ENCODE measurements at regions not wholly inside any gene's neighbourhood (a gene's known extent, or its start where the extent isn't known, plus 50 kb on each side); places are given as distances from the start of the nearest gene placed in this dataset.

GRCh38 chr6:47149554-47149953 lies 107.4 kb upstream of the ADGRF1 start:
- DNase-seq (ENCODE audit: low spot score), result no peak

- no peak for DNase-seq (ENCODE audit: low spot score)
Observed at GRCh38 chr6:47149066-47149465, 106.9 kb upstream of the ADGRF1 start.

- DNase-seq (ENCODE audit: low spot score), result no peak
Observed at GRCh38 chr6:47147836-47148344, 105.8 kb upstream of the ADGRF1 start.

DNA sequence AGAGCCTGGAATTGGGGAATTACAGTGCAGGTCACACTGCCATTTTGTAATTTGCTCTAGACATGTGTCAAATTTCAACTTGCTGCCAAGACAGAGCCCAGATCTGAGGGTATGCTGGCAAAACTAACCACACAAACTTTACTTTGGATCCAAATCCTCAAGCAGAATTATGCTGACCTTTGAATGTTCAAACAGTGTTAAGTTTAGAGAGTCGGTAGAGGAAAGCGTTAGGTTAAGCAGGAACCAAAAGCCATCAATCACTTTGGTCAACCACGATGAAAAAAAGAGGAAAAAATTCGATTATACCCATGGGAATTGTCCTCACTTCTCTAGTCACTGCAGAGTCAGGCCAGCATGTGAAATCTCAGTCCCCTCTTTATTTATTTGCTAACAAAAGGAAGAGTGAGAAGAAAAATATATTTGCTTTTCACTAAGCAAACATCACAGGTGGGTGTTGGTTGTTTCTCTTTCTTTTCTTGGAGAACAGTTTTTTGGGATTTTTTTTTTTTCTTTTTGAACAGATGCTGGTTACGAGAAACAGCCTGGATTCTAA lies 105.1 kb upstream of the ADGRF1 start:
- DNase-seq (ENCODE audit: low spot score), result no peak

GRCh38 chr6:47146431-47147174 lies 104.5 kb upstream of the ADGRF1 start:
- DNase-seq (ENCODE audit: low spot score), result no peak

- no peak for DNase-seq (ENCODE audit: low spot score)
Observed at GRCh38 chr6:47145212-47145611, 103.1 kb upstream of the ADGRF1 start.

- no peak for DNase-seq (ENCODE audit: low spot score)
Observed at GRCh38 chr6:47144306-47144705, 102.2 kb upstream of the ADGRF1 start.

DNA sequence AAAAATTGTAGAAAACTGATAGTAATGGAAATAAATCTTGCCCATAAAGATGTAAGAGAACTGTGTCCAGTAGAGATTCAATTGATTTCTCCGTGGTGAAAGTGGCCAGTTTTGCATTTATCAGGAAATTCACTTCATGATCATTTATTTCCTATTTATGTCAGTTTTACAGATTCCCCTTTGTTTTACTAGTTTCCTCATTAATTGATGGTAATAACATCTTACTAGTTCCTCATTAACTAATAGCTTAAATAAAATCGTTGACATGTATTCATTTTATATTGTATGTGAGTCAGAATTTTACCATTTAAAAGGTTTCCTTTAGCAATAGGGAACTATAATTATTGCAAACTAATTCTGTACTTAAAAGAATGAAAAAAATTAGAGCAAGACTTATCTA lies 99.8 kb upstream of the ADGRF1 start:
- no peak for DNase-seq (ENCODE audit: low spot score)

GRCh38 chr6:47141171-47141570 lies 99.0 kb upstream of the ADGRF1 start:
- DNase-seq (ENCODE audit: low spot score), result no peak

DNA sequence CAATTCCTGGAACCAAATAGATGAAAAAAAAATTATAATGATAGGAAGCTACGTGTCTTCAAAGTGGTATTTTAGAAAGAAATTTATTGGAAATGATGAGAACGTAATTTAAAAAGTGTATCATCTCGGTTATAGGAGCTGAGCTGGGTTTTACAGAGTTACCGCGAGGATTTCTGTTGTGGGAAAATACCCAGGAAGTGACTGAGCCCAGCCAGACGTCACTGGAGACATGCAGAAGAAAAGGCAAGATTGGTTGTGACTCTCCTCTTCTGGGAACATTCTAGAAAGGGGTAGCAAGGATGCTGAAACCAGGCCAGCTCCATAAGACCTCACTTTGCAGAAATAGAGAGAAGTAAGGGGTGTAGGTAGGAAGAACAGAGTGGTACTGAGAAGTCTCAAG lies 95.9 kb upstream of the ADGRF1 start:
- no peak for DNase-seq (ENCODE audit: low spot score)

GRCh38 chr6:47137073-47137472 lies 94.9 kb upstream of the ADGRF1 start:
- no peak for DNase-seq (ENCODE audit: low spot score)

DNA sequence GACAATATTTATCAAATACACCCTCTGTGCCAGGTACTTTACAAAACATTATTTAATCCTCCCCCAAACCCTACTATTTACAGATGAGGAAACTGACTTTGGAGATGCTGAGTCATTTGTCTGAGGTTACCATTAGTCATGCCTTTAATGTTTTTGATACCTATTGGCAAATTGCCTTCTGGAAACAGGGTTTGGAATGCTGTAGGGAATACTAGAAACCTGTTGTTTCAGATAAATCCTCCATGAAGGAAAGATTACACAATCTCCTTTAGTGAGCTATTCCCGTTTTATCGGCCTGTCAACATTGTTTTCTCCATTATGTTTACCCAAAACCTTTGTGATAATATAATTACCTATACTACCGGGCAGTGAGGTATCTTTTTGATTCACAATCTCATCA lies 93.6 kb upstream of the ADGRF1 start:
- DNase-seq (ENCODE audit: low spot score), result no peak

GRCh38 chr6:47134476-47135189 lies 92.5 kb upstream of the ADGRF1 start:
- DNase-seq (ENCODE audit: low spot score), result no peak

DNA sequence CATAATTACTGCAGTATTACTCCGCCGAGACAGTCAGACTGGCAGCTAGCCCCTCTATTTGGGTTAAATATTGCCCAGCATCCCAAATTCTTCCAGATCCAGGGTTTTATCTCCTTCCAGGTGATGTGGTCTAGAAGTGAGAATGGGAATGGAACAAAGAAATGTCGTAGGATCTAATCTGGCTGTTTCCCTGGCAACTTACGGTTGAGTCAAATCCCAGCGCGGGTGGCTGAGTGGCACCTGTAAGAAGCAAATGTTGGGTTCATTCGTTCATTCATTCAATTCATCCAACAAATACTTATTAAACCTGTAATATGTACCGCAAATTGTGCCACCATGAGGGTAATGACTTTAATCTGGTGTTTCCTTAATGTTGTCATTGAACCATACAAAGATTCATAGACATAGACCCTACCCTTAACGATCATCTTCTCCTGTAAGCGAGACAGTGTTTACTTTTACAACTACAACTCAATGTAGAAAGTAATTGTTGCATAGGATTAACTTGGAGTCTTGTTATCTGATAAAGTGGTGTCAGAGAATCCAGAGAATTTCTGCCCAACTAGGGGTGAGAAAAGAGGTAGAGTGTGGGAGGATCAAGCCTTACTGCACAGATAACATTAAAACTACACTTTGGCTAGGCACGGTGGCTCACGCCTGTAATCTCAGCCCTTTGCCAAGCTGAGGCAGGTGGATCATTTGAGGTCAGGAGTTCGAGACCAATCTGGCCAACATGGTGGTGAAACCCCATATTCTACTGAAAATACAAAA lies 91.3 kb upstream of the ADGRF1 start:
- no peak for DNase-seq (ENCODE audit: low spot score)

DNA sequence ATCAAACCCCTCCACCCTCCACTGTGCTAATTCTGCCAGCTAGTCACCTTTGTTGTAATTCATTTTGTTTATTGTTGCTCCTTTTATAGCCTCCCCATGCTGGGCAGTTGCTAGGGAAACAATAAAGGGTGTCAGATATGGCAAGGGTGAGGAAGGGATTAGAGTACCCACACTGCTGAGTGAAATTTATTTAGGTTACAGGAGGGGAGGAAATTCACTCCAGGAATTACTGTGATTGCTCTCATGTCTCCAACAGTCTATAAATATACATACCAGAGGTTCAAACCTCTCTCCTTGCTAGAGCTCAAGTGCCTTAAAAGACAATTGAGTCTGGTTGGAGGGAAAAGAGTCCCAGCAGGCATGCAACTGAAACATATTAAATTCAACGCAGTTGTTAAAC lies 90.6 kb upstream of the ADGRF1 start:
- no peak for DNase-seq (ENCODE audit: low spot score)

GRCh38 chr6:47131773-47132172 lies 89.6 kb upstream of the ADGRF1 start:
- DNase-seq (ENCODE audit: low spot score), result no peak

DNA sequence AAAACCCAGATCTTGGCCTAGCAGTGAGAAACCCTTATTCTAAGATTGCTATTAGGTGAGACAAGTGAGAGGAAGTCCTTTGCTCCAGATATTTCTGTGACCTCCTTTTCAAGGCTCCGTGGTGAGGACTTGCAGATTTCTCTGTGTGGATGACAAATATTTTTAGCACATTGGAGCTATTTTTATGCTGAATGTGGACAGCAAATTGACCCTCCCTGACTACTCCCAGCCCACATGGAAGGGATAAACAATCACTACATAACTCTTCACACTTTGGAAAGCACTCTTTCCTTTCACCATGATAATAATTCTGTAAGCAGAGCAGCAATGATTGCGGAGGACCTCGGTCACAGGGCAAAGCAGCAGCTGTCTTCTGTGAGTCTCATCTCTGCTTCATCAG lies 88.0 kb upstream of the ADGRF1 start:
- no peak for DNase-seq (ENCODE audit: low spot score)

DNA sequence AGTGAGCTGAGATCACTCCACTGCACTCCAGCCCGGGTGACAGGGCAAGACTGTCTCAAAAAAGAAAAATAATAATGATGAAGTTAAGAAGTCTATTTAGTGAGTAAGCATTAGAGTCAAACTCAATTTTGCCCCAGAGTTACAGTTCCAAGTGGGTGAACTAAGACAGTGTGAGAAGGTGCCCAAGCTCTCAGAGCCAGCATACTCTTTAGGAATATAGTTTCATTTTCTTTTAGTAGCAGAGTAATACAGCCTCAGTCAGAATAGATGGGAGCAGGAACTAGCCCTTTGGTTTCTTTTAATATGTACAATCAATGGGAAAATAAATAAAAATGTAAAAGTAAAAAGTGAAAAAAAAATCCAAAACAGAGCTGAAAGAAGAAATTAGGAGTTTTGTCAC lies 87.0 kb upstream of the ADGRF1 start:
- no peak for DNase-seq (ENCODE audit: low spot score)

DNA sequence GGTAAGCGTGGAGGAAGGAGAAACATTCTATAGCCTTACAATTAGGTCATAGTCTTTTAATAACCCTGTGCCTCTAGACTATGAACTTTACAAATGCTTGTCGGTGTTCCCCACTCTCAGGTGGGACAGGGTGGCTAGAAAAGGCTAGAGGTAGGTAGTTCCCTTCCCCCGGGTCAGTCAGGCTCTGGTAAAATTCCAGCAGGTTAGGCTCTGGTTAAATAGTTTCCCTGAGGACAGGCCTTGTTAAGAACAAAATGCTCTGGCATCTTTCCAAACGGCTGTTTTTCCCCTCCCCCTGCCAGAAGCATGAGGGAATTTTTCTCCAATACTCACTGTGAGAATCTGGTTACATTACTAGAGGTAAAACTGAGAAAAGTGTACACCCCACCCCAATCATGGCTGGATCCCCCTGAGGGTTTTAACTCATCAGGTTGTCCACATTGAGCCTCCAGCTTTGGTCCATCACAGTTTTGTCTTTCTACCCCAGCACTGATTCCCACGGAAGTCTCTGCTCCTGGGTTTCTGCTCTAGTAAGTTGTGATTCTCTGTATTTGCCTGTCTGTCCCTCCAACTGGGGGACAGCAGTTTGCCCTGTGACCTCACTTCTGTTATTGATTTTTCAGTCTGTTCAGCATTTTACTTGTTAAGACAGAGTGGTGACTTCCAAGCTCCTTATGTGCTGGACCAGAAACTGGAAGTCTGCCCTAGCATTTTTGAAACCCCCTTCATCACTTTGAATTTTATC lies 84.7 kb upstream of the ADGRF1 start:
- no peak for DNase-seq (ENCODE audit: low spot score)

GRCh38 chr6:47118611-47119010 lies 76.5 kb upstream of the ADGRF1 start:
- no peak for DNase-seq (ENCODE audit: low spot score)

GRCh38 chr6:47117314-47117713 lies 75.2 kb upstream of the ADGRF1 start:
- no peak for DNase-seq (ENCODE audit: low spot score)

GRCh38 chr6:47116606-47117005 lies 74.5 kb upstream of the ADGRF1 start:
- DNase-seq (ENCODE audit: low spot score), result no peak
